ENCODE measurements at regions not wholly inside any gene's neighbourhood (a gene's known extent, or its start where the extent isn't known, plus 50 kb on each side); places are given as distances from the start of the nearest gene placed in this dataset.

DNA sequence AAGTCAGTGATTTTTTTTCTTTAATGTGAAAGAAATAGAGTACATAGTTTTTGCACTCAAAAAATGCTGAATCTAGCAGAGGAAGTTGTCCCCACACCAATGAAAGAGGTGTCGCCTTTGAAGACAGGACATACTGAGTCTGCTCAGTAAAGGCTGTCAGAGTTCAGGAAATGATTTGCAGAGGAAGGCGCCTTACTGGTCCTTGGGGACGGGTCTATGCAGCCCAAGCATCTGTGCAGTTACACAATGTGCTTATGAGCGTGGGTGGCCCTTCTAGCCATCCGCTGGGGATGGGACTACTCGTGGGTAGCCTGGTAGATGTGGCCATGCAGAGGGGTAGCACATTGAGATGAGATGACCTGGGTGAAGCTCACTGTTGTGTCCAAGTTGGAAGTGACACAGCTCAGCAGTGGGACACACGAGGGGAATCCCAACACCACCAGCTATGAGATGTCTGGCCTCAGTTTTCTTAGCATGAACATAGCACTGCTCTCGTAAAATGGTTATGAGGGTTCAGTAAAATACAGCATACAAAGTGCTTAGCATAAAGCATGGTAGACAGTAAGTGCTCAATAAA is 116.5 kb upstream of the RBPJ start:
- TF ChIP-seq POLR2A (IDR thresholded peaks at IDR 0.05), result no peak
- TF ChIP-seq, protein P1, sequence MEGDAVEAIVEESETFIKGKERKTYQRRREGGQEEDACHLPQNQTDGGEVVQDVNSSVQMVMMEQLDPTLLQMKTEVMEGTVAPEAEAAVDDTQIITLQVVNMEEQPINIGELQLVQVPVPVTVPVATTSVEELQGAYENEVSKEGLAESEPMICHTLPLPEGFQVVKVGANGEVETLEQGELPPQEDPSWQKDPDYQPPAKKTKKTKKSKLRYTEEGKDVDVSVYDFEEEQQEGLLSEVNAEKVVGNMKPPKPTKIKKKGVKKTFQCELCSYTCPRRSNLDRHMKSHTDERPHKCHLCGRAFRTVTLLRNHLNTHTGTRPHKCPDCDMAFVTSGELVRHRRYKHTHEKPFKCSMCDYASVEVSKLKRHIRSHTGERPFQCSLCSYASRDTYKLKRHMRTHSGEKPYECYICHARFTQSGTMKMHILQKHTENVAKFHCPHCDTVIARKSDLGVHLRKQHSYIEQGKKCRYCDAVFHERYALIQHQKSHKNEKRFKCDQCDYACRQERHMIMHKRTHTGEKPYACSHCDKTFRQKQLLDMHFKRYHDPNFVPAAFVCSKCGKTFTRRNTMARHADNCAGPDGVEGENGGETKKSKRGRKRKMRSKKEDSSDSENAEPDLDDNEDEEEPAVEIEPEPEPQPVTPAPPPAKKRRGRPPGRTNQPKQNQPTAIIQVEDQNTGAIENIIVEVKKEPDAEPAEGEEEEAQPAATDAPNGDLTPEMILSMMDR (IDR thresholded peaks at IDR 0.05), result no peak
